AG04449 (cell line): ENCODE measurements at regions not wholly inside any gene's neighbourhood (a gene's known extent, or its start where the extent isn't known, plus 50 kb on each side); places are given as distances from the start of the nearest gene placed in this dataset.

Source experiments
- CTCF ChIA-PET: fragments of 350-600 bp; formaldehyde crosslinking; extraction: SDS; loops from one replicate; lab custom pipeline; 2021; ENCODE audit warnings: antibody characterized with exemption; lab: Yijun Ruan, JAX
- POLR2A ChIA-PET: fragments of 400-600, 350-600 bp; formaldehyde crosslinking; extraction: SDS; loops from one replicate; lab custom pipeline; 2020; ENCODE audit warnings: antibody characterized with exemption, inconsistent platforms; lab: Yijun Ruan, JAX
- DNase-seq: peaks from one replicate; pipeline ENCODE4 v3.0.0-alpha.2; 2010; ENCODE audit warnings: low read depth, low spot score
- H3K4me3 ChIP-seq: 2 replicates; pipeline ENCODE4 v1.5.1; 2011; ENCODE audit warnings: low read depth, mild to moderate bottlenecking, control low read depth, low read length
- CTCF ChIP-seq: IDR thresholded peaks from one replicate; pipeline ENCODE4 v1.5.1; 2011; ENCODE audit warnings: mild to moderate bottlenecking, moderate library complexity, low read length, control low read depth, inconsistent platforms; ENCODE audit not compliant: insufficient read depth; ENCODE audit errors: missing control alignments

- no peak overlapping the region for H3K4me3 ChIP-seq
- ChIA-PET POLR2A (no interaction called here), CTCF (no interaction called here)
- no peak for DNase-seq
- TF ChIP-seq CTCF: no peak
Measured at GRCh38 chr3:95434491-95434890, 1371.6 kb downstream of the NSUN3 start.

- H3K4me3 ChIP-seq: no peak overlapping the region
- ChIA-PET POLR2A (no interaction called here), CTCF (no interaction called here)
- DNase-seq: no peak
- TF ChIP-seq CTCF: no peak
Measured at GRCh38 chr3:95437409-95437808, 1374.5 kb downstream of the NSUN3 start.

- TF ChIP-seq CTCF: no peak
- ChIA-PET POLR2A (no interaction called here), CTCF (no interaction called here)
- no peak for DNase-seq
- no peak overlapping the region for H3K4me3 ChIP-seq
Measured at GRCh38 chr3:95438274-95438673, 1375.4 kb downstream of the NSUN3 start.

- DNase-seq: no peak
- no peak overlapping the region for H3K4me3 ChIP-seq
- ChIA-PET POLR2A (no interaction called here), CTCF (no interaction called here)
- TF ChIP-seq CTCF: no peak
Measured at GRCh38 chr3:95442766-95443165, 1371.6 kb upstream of the EPHA6 start.

- H3K4me3 ChIP-seq: no peak overlapping the region
- POLR2A ChIA-PET: no interaction called here
- TF ChIP-seq CTCF: no peak
- DNase-seq: no peak
- CTCF ChIA-PET: no interaction called here
Measured at GRCh38 chr3:95449841-95450240, 1364.6 kb upstream of the EPHA6 start.

GRCh38 chr3:95453242-95453641 lies 1361.2 kb upstream of the EPHA6 start:
- ChIA-PET CTCF (no interaction called here), POLR2A (no interaction called here)
- TF ChIP-seq CTCF: no peak
- DNase-seq: no peak
- H3K4me3 ChIP-seq: no peak overlapping the region
